OCI-LY1 (cell line): ENCODE measurements at regions not wholly inside any gene's neighbourhood (a gene's known extent, or its start where the extent isn't known, plus 50 kb on each side); places are given as distances from the start of the nearest gene placed in this dataset.

Source experiments
- H2AFZ ChIP-seq: fragments of 200-600 bp; sonication (generic), shearing (Covaris generic); 2 replicates; pipeline ENCODE4 v1.6.0; 2014; ENCODE audit warnings: antibody characterized with exemption, mild to moderate bottlenecking, low read length
- H3F3A ChIP-seq: fragments of 200-600 bp; sonication (generic), shearing (Covaris generic); 2 replicates; pipeline ENCODE4 v1.6.0; 2014; ENCODE audit warnings: mild to moderate bottlenecking, antibody characterized with exemption, low read length, moderate library complexity; ENCODE audit not compliant: insufficient read depth
- H3K27ac ChIP-seq: fragments of 200-600 bp; sonication (generic); 2 replicates; pipeline ENCODE4 v1.5.1; 2014; ENCODE audit warnings: low read length, mixed run types, mild to moderate bottlenecking, low read depth; ENCODE audit not compliant: poor library complexity, severe bottlenecking
- H3K27me3 ChIP-seq: fragments of 200-600 bp; sonication (generic); 2 replicates; pipeline ENCODE4 v1.6.0; 2014; ENCODE audit warnings: antibody characterized with exemption, mild to moderate bottlenecking, low read length, moderate library complexity; ENCODE audit not compliant: insufficient read depth
- H3K36me3 ChIP-seq: fragments of 200-600 bp; sonication (generic); 2 replicates; pipeline ENCODE4 v1.6.1; 2014; ENCODE audit warnings: mild to moderate bottlenecking, antibody characterized with exemption, low read length, moderate library complexity, mixed read lengths; ENCODE audit not compliant: insufficient read depth
- H3K4me1 ChIP-seq: fragments of 200-600 bp; sonication (generic); 2 replicates; pipeline ENCODE4 v1.5.1; 2014; ENCODE audit warnings: mild to moderate bottlenecking, low read length, moderate library complexity; ENCODE audit not compliant: insufficient read depth, severe bottlenecking
- H3K4me2 ChIP-seq: fragments of 200-600 bp; sonication (generic), shearing (Covaris generic); 2 replicates; pipeline ENCODE4 v1.6.1; 2014; ENCODE audit warnings: low read length
- H3K4me3 ChIP-seq: fragments of 200-600 bp; sonication (generic); 2 replicates; pipeline ENCODE4 v1.5.1; 2014; ENCODE audit warnings: low read length, low read depth, mild to moderate bottlenecking, mixed read lengths; ENCODE audit not compliant: poor library complexity, severe bottlenecking
- H3K79me2 ChIP-seq: fragments of 200-600 bp; shearing (Covaris generic); 2 replicates; pipeline ENCODE4 v1.6.1; 2016; ENCODE audit warnings: mixed run types, low read length, mixed read lengths; ENCODE audit not compliant: insufficient read depth
- H3K9ac ChIP-seq: fragments of 200-600 bp; sonication (generic), shearing (Covaris generic); 2 replicates; pipeline ENCODE4 v1.6.1; 2014; ENCODE audit warnings: mild to moderate bottlenecking, low read length, mixed read lengths
- H3K9me2 ChIP-seq: fragments of 200-600 bp; sonication (generic), shearing (Covaris generic); 2 replicates; pipeline ENCODE4 v1.6.1; 2014; ENCODE audit warnings: low read depth, mild to moderate bottlenecking, low read length, mixed read lengths
- H3K9me3 ChIP-seq: fragments of 200-600 bp; shearing (Covaris generic); 2 replicates; pipeline ENCODE4 v1.6.1; 2014; ENCODE audit warnings: low read length, mixed read lengths
- H4K20me1 ChIP-seq: fragments of 200-600 bp; sonication (generic), shearing (Covaris generic); 2 replicates; pipeline ENCODE4 v1.6.0; 2016; ENCODE audit warnings: mild to moderate bottlenecking, low read length; ENCODE audit not compliant: insufficient read depth
- EZH2 ChIP-seq: fragments of 200-600 bp; sonication (generic), shearing (Covaris generic); IDR thresholded peaks from 2 replicates; pipeline ENCODE4 v1.8.0; 2017; ENCODE audit warnings: borderline replicate concordance, mixed run types, mild to moderate bottlenecking, antibody characterized with exemption, low read length, moderate library complexity, mixed read lengths
- TF ChIP-seq, protein P1 (sequence below): fragments of 200-600 bp; sonication (generic), shearing (Covaris generic); IDR thresholded peaks from 2 replicates; pipeline ENCODE4 v1.5.1; 2017; ENCODE audit warnings: mild to moderate bottlenecking, antibody characterized with exemption, low read length, moderate library complexity, mixed read lengths

DNA sequence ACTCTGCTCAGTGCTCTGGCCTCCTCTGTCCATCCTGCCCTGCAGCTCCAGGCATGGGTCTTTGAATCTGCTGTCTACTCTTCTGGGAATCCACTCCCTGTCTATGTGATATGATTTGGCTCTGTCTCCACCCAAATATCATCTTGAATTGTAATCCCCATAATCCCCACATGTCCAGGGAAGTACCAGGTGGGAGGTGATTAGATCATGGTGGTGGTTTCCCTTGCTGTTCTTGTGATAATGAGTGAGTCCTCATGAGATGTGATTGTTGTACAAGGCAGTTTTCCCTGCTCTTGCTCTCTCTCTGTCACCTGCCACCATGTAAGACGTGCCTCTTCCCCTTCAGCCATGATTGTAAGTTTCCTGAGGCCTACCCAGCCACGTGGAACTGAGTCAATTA, 881.8 kb upstream of the ID2 start:
- H3K4me3 ChIP-seq = no peak overlapping the region
- H2AFZ ChIP-seq = no peak overlapping the region
- H3K9me2 ChIP-seq = no peaks in the 10 kb centered on the region
- H3K27me3 ChIP-seq = no peaks in the 10 kb centered on the region
- no peaks in the 10 kb centered on the region for H3F3A ChIP-seq
- H3K27ac ChIP-seq = no peak overlapping the region
- H3K9ac ChIP-seq = no peak overlapping the region
- H3K4me2 ChIP-seq = no peak overlapping the region
- 0 out of 2 replicates have a peak, but pooled peaks cover 5% of the 10 kb centered on the region for H3K9me3 ChIP-seq
- no peaks in the 10 kb centered on the region for H3K36me3 ChIP-seq
- no peak for TF ChIP-seq EZH2
- TF ChIP-seq, protein P1, sequence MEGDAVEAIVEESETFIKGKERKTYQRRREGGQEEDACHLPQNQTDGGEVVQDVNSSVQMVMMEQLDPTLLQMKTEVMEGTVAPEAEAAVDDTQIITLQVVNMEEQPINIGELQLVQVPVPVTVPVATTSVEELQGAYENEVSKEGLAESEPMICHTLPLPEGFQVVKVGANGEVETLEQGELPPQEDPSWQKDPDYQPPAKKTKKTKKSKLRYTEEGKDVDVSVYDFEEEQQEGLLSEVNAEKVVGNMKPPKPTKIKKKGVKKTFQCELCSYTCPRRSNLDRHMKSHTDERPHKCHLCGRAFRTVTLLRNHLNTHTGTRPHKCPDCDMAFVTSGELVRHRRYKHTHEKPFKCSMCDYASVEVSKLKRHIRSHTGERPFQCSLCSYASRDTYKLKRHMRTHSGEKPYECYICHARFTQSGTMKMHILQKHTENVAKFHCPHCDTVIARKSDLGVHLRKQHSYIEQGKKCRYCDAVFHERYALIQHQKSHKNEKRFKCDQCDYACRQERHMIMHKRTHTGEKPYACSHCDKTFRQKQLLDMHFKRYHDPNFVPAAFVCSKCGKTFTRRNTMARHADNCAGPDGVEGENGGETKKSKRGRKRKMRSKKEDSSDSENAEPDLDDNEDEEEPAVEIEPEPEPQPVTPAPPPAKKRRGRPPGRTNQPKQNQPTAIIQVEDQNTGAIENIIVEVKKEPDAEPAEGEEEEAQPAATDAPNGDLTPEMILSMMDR = no peak
- H3K4me1 ChIP-seq = peaks cover 9% of the 10 kb centered on the region
- H3K79me2 ChIP-seq = no peaks in the 10 kb centered on the region
- H4K20me1 ChIP-seq = no peaks in the 10 kb centered on the region

DNA sequence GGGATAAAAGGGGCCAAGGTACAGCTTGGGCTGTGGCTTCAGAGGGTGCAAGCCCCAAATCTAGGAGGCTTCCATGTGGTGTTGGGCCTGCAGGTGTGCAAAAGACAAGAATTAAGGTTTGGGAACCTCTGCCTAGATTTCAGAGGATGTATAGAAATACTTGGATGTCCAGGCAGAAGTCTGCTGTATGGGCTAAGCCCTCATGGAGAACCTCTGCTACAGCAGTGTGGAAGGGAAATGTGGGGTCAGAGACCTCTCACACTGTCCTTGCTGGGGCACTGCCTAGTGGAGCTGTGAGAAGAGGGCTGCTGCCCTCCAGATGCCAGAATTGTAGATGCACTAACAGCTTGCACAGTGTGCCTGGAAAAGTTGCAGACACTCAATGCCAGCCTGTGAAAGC, 880.6 kb upstream of the ID2 start:
- H3K4me1 ChIP-seq = no peaks in the 10 kb centered on the region
- H3K4me3 ChIP-seq = no peak overlapping the region
- H3K4me2 ChIP-seq = no peak overlapping the region
- H3K9me2 ChIP-seq = no peaks in the 10 kb centered on the region
- no peaks in the 10 kb centered on the region for H3K79me2 ChIP-seq
- no peaks in the 10 kb centered on the region for H4K20me1 ChIP-seq
- no peaks in the 10 kb centered on the region for H3F3A ChIP-seq
- no peak overlapping the region for H3K27ac ChIP-seq
- H3K9ac ChIP-seq = no peak overlapping the region
- no peaks in the 10 kb centered on the region for H3K27me3 ChIP-seq
- H3K36me3 ChIP-seq = no peaks in the 10 kb centered on the region
- TF ChIP-seq, protein P1 = no peak
- no peak for TF ChIP-seq EZH2
- 0 out of 2 replicates have a peak, but pooled peaks cover 5% of the 10 kb centered on the region for H3K9me3 ChIP-seq
- no peak overlapping the region for H2AFZ ChIP-seq

DNA sequence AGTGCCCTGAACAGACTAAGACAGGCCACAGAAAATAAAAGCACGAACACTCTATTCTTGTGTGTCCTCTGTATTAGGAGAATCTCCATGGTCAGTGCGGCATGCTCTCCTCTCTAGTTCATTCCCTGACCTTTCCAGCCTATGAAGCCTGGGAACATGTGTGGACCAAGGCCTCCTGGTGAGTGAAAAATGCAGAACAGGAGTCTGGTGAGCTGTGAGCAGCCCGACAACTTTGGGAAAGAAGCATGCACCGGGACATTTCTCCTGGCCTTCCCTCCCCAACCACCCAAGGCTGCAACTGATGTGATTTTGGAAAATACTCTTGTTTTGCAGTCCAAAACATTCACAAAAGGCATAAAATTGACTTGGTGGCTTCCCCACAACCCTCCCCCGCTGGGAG, 878.3 kb upstream of the ID2 start:
- H3K9me2 ChIP-seq = no peaks in the 10 kb centered on the region
- TF ChIP-seq, protein P1 = no peak
- TF ChIP-seq EZH2 = no peak
- H3K79me2 ChIP-seq = no peaks in the 10 kb centered on the region
- no peak overlapping the region for H3K9ac ChIP-seq
- 0 out of 2 replicates have a peak, but pooled peaks cover 5% of the 10 kb centered on the region for H3K9me3 ChIP-seq
- H3F3A ChIP-seq = no peaks in the 10 kb centered on the region
- H3K36me3 ChIP-seq = no peaks in the 10 kb centered on the region
- no peak overlapping the region for H3K4me2 ChIP-seq
- H3K27me3 ChIP-seq = no peaks in the 10 kb centered on the region
- no peak overlapping the region for H2AFZ ChIP-seq
- H4K20me1 ChIP-seq = no peaks in the 10 kb centered on the region
- no peak overlapping the region for H3K27ac ChIP-seq
- no peak overlapping the region for H3K4me3 ChIP-seq
- no peaks in the 10 kb centered on the region for H3K4me1 ChIP-seq
